Thyroid gland (tissue), 4 donors: ENCODE measurements at regions not wholly inside any gene's neighbourhood (a gene's known extent, or its start where the extent isn't known, plus 50 kb on each side); places are given as distances from the start of the nearest gene placed in this dataset.

ENCODE experiments used
- DNase-seq, 2 donors: peaks; one replicate each; pipeline ENCODE4 v3.0.0-alpha.2; 2019
- H3K27ac ChIP-seq, 3 donors: fragments of 200-600 bp; sonication (generic); 1 replicate in 2 of 3; 2 replicates in 1 of 3; pipeline ENCODE4 v1.5.1; 2016 to 2019; ENCODE audit warnings: mild to moderate bottlenecking in 1 of 3, moderate library complexity in 1 of 3
- H3K27me3 ChIP-seq: fragments of 200-600 bp; sonication (generic); one replicate; pipeline ENCODE4 v1.5.1; 2019
- H3K36me3 ChIP-seq, 2 donors: fragments of 200-600 bp; sonication (generic); one replicate each; pipeline ENCODE4 v1.5.1; 2016 to 2019
- H3K4me1 ChIP-seq, 2 donors: fragments of 200-600 bp; sonication (generic); one replicate each; pipeline ENCODE4 v1.5.1; 2017 to 2019
- H3K4me3 ChIP-seq, 3 donors: fragments of 200-600 bp; sonication (generic); replicated peaks in 1 of 3; 1 replicate in 2 of 3; 2 replicates in 1 of 3; pipeline ENCODE4 v1.5.1; 2016; ENCODE audit warnings: mild to moderate bottlenecking in 1 of 3
- H3K9me3 ChIP-seq: fragments of 200-600 bp; sonication (generic); one replicate; pipeline ENCODE4 v1.5.1; 2017
- POLR2A ChIP-seq, 2 donors: fragments of 450-650 bp; IDR thresholded peaks; one replicate each; pipeline ENCODE4 v1.6.1; 2017; ENCODE audit warnings: antibody characterized with exemption in 2 of 2, mild to moderate bottlenecking in 2 of 2, moderate library complexity in 1 of 2
- WGBS, 2 donors: methylation state at CpG; one replicate each; pipeline ENCODE4 v1.1.5; 2017; 5-methylcytosine and 5-hydroxymethylcytosine counted together
- intact Hi-C: fragments of 100-400 bp; cut with DNase I; formaldehyde crosslinking; loops from one replicate; pipeline ENCODE4 v1.15.1; 2023
- TF ChIP-seq, protein P1 (sequence below), 6 experiments: fragments of 200-600 bp in 3 of 6; fragments of 450-650 bp in 3 of 6; sonication (generic) in 3 of 6; IDR thresholded peaks; one replicate each; pipeline ENCODE4 v1.5.1; 2016 to 2019; ENCODE audit warnings: antibody characterized with exemption in 6 of 6, mild to moderate bottlenecking in 2 of 6, inconsistent platforms in 1 of 6, moderate library complexity in 1 of 6

DNA sequence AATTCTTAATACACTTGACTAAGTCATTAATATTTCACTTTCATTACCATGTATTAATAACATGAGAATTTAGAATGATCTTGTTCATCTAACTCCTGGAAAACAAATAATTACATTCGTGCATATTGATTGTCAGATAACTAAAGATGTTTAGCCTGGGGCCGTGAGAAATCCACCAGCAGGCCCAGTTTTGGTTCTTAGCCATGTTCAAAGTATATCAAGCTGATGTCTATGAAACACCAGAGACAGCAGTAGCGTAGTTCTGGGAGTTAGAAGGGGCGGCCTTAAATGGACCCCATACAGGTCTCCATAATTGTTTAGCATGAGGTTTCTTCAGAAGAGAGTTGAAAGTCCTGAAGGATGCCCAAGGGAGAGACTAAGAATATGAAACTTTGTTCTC, 103.6 kb upstream of the DPH6 start:
- Histone ChIP-seq H3K27me3 (no peaks in the 10 kb centered on the region), H3K9me3 (no peaks in the 10 kb centered on the region), H3K4me3 (no peak overlapping the region), H3K36me3 (no peaks in the 10 kb centered on the region), H3K4me1 (no peaks in the 10 kb centered on the region), H3K27ac (no peak overlapping the region)
- intact Hi-C loops: no loop called here
- no peak for DNase-seq
- WGBS, 2 donors: 94 to 97% methylated on average over 4 of the region's 4 CpGs
- TF ChIP-seq POLR2A (IDR thresholded peaks at IDR 0.05): no peak
- TF ChIP-seq, protein P1, sequence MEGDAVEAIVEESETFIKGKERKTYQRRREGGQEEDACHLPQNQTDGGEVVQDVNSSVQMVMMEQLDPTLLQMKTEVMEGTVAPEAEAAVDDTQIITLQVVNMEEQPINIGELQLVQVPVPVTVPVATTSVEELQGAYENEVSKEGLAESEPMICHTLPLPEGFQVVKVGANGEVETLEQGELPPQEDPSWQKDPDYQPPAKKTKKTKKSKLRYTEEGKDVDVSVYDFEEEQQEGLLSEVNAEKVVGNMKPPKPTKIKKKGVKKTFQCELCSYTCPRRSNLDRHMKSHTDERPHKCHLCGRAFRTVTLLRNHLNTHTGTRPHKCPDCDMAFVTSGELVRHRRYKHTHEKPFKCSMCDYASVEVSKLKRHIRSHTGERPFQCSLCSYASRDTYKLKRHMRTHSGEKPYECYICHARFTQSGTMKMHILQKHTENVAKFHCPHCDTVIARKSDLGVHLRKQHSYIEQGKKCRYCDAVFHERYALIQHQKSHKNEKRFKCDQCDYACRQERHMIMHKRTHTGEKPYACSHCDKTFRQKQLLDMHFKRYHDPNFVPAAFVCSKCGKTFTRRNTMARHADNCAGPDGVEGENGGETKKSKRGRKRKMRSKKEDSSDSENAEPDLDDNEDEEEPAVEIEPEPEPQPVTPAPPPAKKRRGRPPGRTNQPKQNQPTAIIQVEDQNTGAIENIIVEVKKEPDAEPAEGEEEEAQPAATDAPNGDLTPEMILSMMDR (IDR thresholded peaks at IDR 0.05): no peak

DNA sequence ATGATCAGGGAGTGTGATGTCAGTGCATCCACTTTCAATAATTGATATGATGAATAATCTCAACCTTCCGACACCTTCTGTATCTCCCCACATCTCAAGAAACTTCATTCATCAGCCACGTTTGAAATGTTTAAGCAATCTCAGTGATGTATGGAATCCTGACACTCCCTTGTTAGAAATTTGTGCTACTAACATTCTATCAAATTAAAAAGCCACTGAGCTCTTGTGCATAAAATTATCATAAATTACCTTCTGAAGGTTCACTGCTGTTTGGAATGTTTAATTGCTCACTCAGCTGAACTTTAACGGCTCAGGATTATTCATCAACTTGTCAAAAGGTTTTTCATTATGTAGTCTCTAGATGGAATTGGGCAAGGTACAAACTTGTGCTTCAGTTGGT, 108.4 kb upstream of the DPH6 start:
- Histone ChIP-seq H3K4me1 (no peaks in the 10 kb centered on the region), H3K36me3 (no peaks in the 10 kb centered on the region), H3K27me3 (no peaks in the 10 kb centered on the region), H3K9me3 (no peaks in the 10 kb centered on the region), H3K27ac (no peak overlapping the region), H3K4me3 (no peak overlapping the region)
- no peak for DNase-seq
- intact Hi-C loops: no loop called here
- TF ChIP-seq POLR2A (IDR thresholded peaks at IDR 0.05): no peak
- TF ChIP-seq, protein P1 (IDR thresholded peaks at IDR 0.05): no peak
- 83 to 88% methylated on average over 3 of the region's 3 CpGs for WGBS, 2 donors

DNA sequence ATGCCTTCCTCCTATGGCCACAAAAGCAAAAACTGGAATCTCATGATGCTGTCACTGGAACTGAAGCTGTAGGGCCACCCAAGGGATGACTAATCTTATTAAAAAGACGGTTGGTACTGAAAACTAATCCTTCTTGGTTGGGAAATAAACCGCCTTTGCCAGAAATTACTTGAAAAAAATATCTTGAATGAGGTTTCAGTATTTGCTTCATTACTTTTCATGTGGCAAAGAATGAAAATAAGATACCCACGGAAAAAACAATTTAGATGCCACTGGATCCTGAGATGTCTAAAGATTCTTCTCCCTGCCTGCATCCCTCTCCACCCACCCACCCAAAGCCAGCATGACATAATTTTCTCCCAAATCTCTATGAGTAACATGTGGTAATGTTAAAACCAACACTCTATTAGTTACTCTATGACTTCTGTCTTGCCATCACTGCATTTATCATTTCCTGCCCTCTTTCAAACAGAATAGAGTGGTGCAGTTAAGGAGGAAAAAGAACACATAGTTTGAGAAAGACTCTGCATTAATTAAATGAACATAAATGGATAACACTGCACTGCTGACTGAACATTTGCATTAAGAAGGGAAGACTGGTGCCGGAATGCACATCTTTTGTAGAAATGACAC, 111.8 kb upstream of the DPH6 start:
- TF ChIP-seq, protein P1 (IDR thresholded peaks at IDR 0.05): no peak
- no peak for TF ChIP-seq POLR2A (IDR thresholded peaks at IDR 0.05)
- Histone ChIP-seq H3K4me3 (no peak overlapping the region), H3K36me3 (no peaks in the 10 kb centered on the region), H3K4me1 (no peaks in the 10 kb centered on the region), H3K9me3 (no peaks in the 10 kb centered on the region), H3K27ac (no peak overlapping the region), H3K27me3 (no peaks in the 10 kb centered on the region)
- WGBS, 2 donors: 74 to 90% methylated on average over 4 of the region's 4 CpGs
- no peak for DNase-seq
- intact Hi-C loops: no loop called here

DNA sequence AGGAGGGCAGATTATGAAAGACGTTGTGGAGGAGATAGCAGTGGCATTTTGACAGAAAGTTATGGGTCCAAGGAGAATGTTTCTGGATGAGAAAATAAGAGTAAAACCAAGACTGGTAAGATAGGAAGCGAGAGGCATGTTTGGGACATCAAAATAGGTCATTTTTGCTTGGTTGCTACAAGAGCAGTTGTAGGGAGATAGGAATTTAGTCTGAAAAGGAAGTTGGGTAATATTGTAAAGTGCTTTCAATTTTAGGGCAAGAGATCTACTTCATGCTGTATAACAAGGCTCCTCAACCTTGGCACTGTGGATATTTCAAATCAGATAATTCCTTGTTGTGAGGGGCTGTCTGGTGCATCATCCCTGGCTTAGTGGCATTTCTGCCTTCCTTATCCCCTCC, 118.0 kb upstream of the DPH6 start:
- H3K27ac ChIP-seq: no peak overlapping the region
- no peak for TF ChIP-seq POLR2A (IDR thresholded peaks at IDR 0.05)
- TF ChIP-seq, protein P1 (IDR thresholded peaks at IDR 0.05): no peak

DNA sequence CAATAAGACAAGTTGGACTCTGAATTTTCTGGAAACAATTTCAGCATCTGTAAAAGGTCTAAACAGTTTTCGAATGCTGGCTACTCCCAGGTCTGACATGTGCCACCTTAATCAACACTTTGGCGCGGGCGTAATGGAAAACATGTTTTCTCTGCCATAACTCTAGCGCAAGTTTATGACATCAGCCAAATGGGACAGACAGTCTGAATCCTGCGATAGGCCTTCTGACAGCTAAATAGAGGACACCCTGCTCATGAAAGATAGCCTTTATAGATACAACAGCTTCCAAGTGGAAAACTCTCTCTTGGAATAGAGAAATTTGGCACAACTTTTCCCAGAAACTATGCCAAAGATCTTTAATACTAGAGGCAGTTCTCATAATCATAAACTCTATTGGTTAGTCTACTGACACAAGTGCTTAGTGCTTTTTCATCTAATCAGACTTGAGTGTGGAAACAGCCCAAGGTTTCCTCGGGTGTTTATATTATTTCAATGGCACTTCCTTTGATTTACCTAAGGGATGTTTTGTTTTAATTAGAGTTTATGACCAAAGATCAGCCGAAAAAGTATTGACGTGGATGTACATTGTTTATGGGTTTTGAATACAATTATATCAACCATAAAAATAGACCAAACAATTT, 120.1 kb upstream of the DPH6 start:
- Histone ChIP-seq H3K27ac (peak overlapping the region in 1 of 3 donors; percentile 3), H3K9me3 (no peaks in the 10 kb centered on the region), H3K4me1 (peaks cover 0 to 15% of the 10 kb centered on the region in 2 donors), H3K4me3 (no peak overlapping the region), H3K27me3 (no peaks in the 10 kb centered on the region), H3K36me3 (no peaks in the 10 kb centered on the region)
- DNase-seq: peak in 1 of 2 donors; percentile 3
- WGBS, 2 donors: 62 to 71% methylated on average over 9 of the region's 9 CpGs
- no peak for TF ChIP-seq POLR2A (IDR thresholded peaks at IDR 0.05)
- TF ChIP-seq, protein P1 (IDR thresholded peaks at IDR 0.05): no peak
- intact Hi-C loops: no loop called here

More for the DNA sequence above, 118.0 kb upstream of the DPH6 start:
- intact Hi-C loops: no loop called here
- Histone ChIP-seq H3K9me3 (no peaks in the 10 kb centered on the region), H3K4me3 (no peak overlapping the region), H3K36me3 (no peaks in the 10 kb centered on the region), H3K4me1 (peaks cover 0 to 15% of the 10 kb centered on the region in 2 donors), H3K27me3 (no peaks in the 10 kb centered on the region)
- DNase-seq: no peak
- WGBS, 2 donors: 84 to 90% methylated on average over 2 of the region's 2 CpGs
